Activated naive CD4-positive, alpha-beta T cell treated with anti-CD3 and anti-CD28 coated beads for 36 hours (primary cell): ENCODE measurements at regions not wholly inside any gene's neighbourhood (a gene's known extent, or its start where the extent isn't known, plus 50 kb on each side); places are given as distances from the start of the nearest gene placed in this dataset.
A peak's percentile ranks its signal among the peaks of the same experiment; 100 is the strongest.
"Not testable (repeated sequence)": the region's sequence is repeated elsewhere in the genome, so short reads cannot be mapped to it uniquely, and the experiment has no call there.

Source experiments
- CTCF ChIA-PET: fragments of 350-600 bp; sonication (Branson Sonifier 250); formaldehyde crosslinking; loops from one replicate; lab custom pipeline; 2021; ENCODE audit warnings: antibody characterized with exemption; lab: Charles Lee
- DNase-seq: peaks from one replicate; pipeline ENCODE4 v3.0.0-alpha.2; 2020
- H3K27ac Mint-ChIP-seq: one replicate; pipeline ENCODE4 v1.8.0; 2021; ENCODE audit warnings: mild to moderate bottlenecking, mixed read lengths
- H3K27me3 Mint-ChIP-seq: one replicate; pipeline ENCODE4 v1.8.0; 2021; ENCODE audit warnings: low read depth, mixed read lengths
- H3K36me3 Mint-ChIP-seq: one replicate; pipeline ENCODE4 v1.8.0; 2021; ENCODE audit warnings: low read depth, mixed read lengths
- H3K4me1 Mint-ChIP-seq: one replicate; pipeline ENCODE4 v1.8.0; 2021; ENCODE audit warnings: low read depth, mixed read lengths
- H3K4me3 Mint-ChIP-seq: one replicate; pipeline ENCODE4 v1.8.0; 2021; ENCODE audit warnings: mild to moderate bottlenecking, moderate library complexity, mixed read lengths
- H3K9me3 Mint-ChIP-seq: one replicate; pipeline ENCODE4 v1.8.0; 2021; ENCODE audit warnings: mixed read lengths
- intact Hi-C: fragments of 100-400 bp; cut with micrococcal nuclease; formaldehyde crosslinking; loops from one replicate; pipeline ENCODE4 v1.15.1; 2023

GRCh38 chr10:8177526-8177925, 123.0 kb downstream of the GATA3 start:
- H3K36me3 Mint-ChIP-seq, CTCF ChIA-PET, H3K27me3 Mint-ChIP-seq, H3K9me3 Mint-ChIP-seq, intact Hi-C loops, H3K27ac Mint-ChIP-seq, H3K4me1 Mint-ChIP-seq, DNase-seq, H3K4me3 Mint-ChIP-seq: not testable (repeated sequence)

- H3K27me3 Mint-ChIP-seq, H3K27ac Mint-ChIP-seq: not testable (repeated sequence)
- CTCF ChIA-PET = interaction anchor here (0.6 kb wide), 1 partner anchor 292 kb away, joined by 3 read pairs; no protein-coding TSS in a partner anchor
Measured at GRCh38 chr10:8179773-8180172, 125.3 kb downstream of the GATA3 start.

GRCh38 chr10:8180360-8181109, 126.0 kb downstream of the GATA3 start:
- Mint-ChIP-seq H3K36me3 (no peaks in the 10 kb centered on the region), H3K27ac (no peak overlapping the region), H3K9me3 (no peaks in the 10 kb centered on the region), H3K4me1 (peaks cover 16% of the 10 kb centered on the region), H3K27me3 (no peaks in the 10 kb centered on the region), H3K4me3 (no peak overlapping the region)
- CTCF ChIA-PET = no interaction called here
- intact Hi-C loops = no loop called here
- DNase-seq = no peak

More at GRCh38 chr10:8179773-8180172, 125.3 kb downstream of the GATA3 start:
- intact Hi-C loops, DNase-seq, H3K9me3 Mint-ChIP-seq, H3K36me3 Mint-ChIP-seq, H3K4me3 Mint-ChIP-seq: not testable (repeated sequence)
- peaks cover 16% of the 10 kb centered on the region for H3K4me1 Mint-ChIP-seq

- no peaks in the 10 kb centered on the region for H3K36me3 Mint-ChIP-seq
- no peak overlapping the region for H3K4me3 Mint-ChIP-seq
- CTCF ChIA-PET = interaction anchor here (0.6 kb wide), 2 partner anchors 30 to 46 kb away, joined by 3 to 5 read pairs; no protein-coding TSS in a partner anchor
- no peaks in the 10 kb centered on the region for H3K27me3 Mint-ChIP-seq
- H3K27ac Mint-ChIP-seq = no peak overlapping the region
- H3K9me3 Mint-ChIP-seq = no peaks in the 10 kb centered on the region
- peaks cover 16% of the 10 kb centered on the region for H3K4me1 Mint-ChIP-seq
- no peak for DNase-seq
- intact Hi-C loops = loop anchor here (2.0 kb wide), 3 partner anchors 45 to 121 kb away; no protein-coding TSS in a partner anchor
Measured at GRCh38 chr10:8181496-8182157, 127.1 kb downstream of the GATA3 start.

- H3K27ac Mint-ChIP-seq = no peak overlapping the region
- no peaks in the 10 kb centered on the region for H3K27me3 Mint-ChIP-seq
- intact Hi-C loops = loop anchor here (2.0 kb wide), 3 partner anchors 46 to 122 kb away; no protein-coding TSS in a partner anchor
- CTCF ChIA-PET = interaction anchor here (1.3 kb wide), 1 partner anchor 11 kb away, joined by 4 read pairs; no protein-coding TSS in a partner anchor
- peaks cover 16% of the 10 kb centered on the region for H3K4me1 Mint-ChIP-seq
- no peaks in the 10 kb centered on the region for H3K9me3 Mint-ChIP-seq
- no peak overlapping the region for H3K4me3 Mint-ChIP-seq
- DNase-seq = no peak
- H3K36me3 Mint-ChIP-seq = no peaks in the 10 kb centered on the region
Measured at GRCh38 chr10:8182806-8183205, 128.3 kb downstream of the GATA3 start.

GRCh38 chr10:8183241-8183704, 128.8 kb downstream of the GATA3 start:
- H3K27ac Mint-ChIP-seq = peak overlapping the region; percentile 21
- no peak overlapping the region for H3K4me3 Mint-ChIP-seq
- H3K27me3 Mint-ChIP-seq = no peaks in the 10 kb centered on the region
- intact Hi-C loops = loop anchor here (2.0 kb wide), 3 partner anchors 46 to 122 kb away; no protein-coding TSS in a partner anchor
- no peaks in the 10 kb centered on the region for H3K36me3 Mint-ChIP-seq
- H3K4me1 Mint-ChIP-seq = peaks cover 16% of the 10 kb centered on the region
- H3K9me3 Mint-ChIP-seq = no peaks in the 10 kb centered on the region
- DNase-seq = peak; percentile 51
- CTCF ChIA-PET = interaction anchor here (1.3 kb wide), 1 partner anchor 11 kb away, joined by 4 read pairs; no protein-coding TSS in a partner anchor

- CTCF ChIA-PET = interaction anchor here (0.7 kb wide), 1 partner anchor 197 kb away, joined by 3 read pairs; no protein-coding TSS in a partner anchor
- no peak overlapping the region for H3K4me3 Mint-ChIP-seq
- no peaks in the 10 kb centered on the region for H3K9me3 Mint-ChIP-seq
- H3K4me1 Mint-ChIP-seq = peaks cover 24% of the 10 kb centered on the region
- H3K27me3 Mint-ChIP-seq = no peaks in the 10 kb centered on the region
- intact Hi-C loops = no loop called here
- no peak overlapping the region for H3K27ac Mint-ChIP-seq
- no peaks in the 10 kb centered on the region for H3K36me3 Mint-ChIP-seq
- DNase-seq = no peak
Measured at GRCh38 chr10:8187171-8187666, 132.7 kb downstream of the GATA3 start.

GRCh38 chr10:8189458-8189857, 135.0 kb downstream of the GATA3 start:
- no peaks in the 10 kb centered on the region for H3K27me3 Mint-ChIP-seq
- no peaks in the 10 kb centered on the region for H3K36me3 Mint-ChIP-seq
- no peak for DNase-seq
- intact Hi-C loops = no loop called here
- no peak overlapping the region for H3K27ac Mint-ChIP-seq
- no peak overlapping the region for H3K4me3 Mint-ChIP-seq
- H3K9me3 Mint-ChIP-seq = no peaks in the 10 kb centered on the region
- CTCF ChIA-PET = no interaction called here
- peaks cover 8% of the 10 kb centered on the region for H3K4me1 Mint-ChIP-seq

GRCh38 chr10:8192301-8192700, 137.8 kb downstream of the GATA3 start:
- no peaks in the 10 kb centered on the region for H3K27me3 Mint-ChIP-seq
- no peak overlapping the region for H3K4me3 Mint-ChIP-seq
- no peaks in the 10 kb centered on the region for H3K36me3 Mint-ChIP-seq
- H3K9me3 Mint-ChIP-seq = no peaks in the 10 kb centered on the region
- H3K27ac Mint-ChIP-seq = no peak overlapping the region
- DNase-seq = no peak
- peaks cover 8% of the 10 kb centered on the region for H3K4me1 Mint-ChIP-seq
- CTCF ChIA-PET = interaction anchor here (1.2 kb wide), 1 partner anchor 1016 kb away, joined by 3 read pairs; no protein-coding TSS in a partner anchor
- intact Hi-C loops = no loop called here

GRCh38 chr10:8193546-8193945, 139.1 kb downstream of the GATA3 start:
- H3K27ac Mint-ChIP-seq = no peak overlapping the region
- intact Hi-C loops = no loop called here
- no peak for DNase-seq

GRCh38 chr10:8194050-8194449, 139.6 kb downstream of the GATA3 start:
- Mint-ChIP-seq H3K4me1 (peaks cover 5% of the 10 kb centered on the region), H3K27me3 (no peaks in the 10 kb centered on the region)

More at GRCh38 chr10:8193546-8193945, 139.1 kb downstream of the GATA3 start:
- H3K36me3 Mint-ChIP-seq = no peaks in the 10 kb centered on the region
- H3K9me3 Mint-ChIP-seq = no peaks in the 10 kb centered on the region
- H3K4me3 Mint-ChIP-seq = no peak overlapping the region
- peaks cover 8% of the 10 kb centered on the region for H3K4me1 Mint-ChIP-seq
- CTCF ChIA-PET = no interaction called here
- no peaks in the 10 kb centered on the region for H3K27me3 Mint-ChIP-seq

GRCh38 chr10:8206882-8207281, 152.4 kb downstream of the GATA3 start:
- no peaks in the 10 kb centered on the region for H3K9me3 Mint-ChIP-seq
- no peak overlapping the region for H3K4me3 Mint-ChIP-seq
- CTCF ChIA-PET = no interaction called here
- no peaks in the 10 kb centered on the region for H3K36me3 Mint-ChIP-seq
- DNase-seq = no peak
- no peak overlapping the region for H3K27ac Mint-ChIP-seq
- intact Hi-C loops = no loop called here
- H3K27me3 Mint-ChIP-seq = no peaks in the 10 kb centered on the region
- H3K4me1 Mint-ChIP-seq = no peaks in the 10 kb centered on the region

More at GRCh38 chr10:8194050-8194449, 139.6 kb downstream of the GATA3 start:
- CTCF ChIA-PET = interaction anchor here (0.9 kb wide), 1 partner anchor 115 kb away, joined by 3 read pairs; no protein-coding TSS in a partner anchor
- H3K27ac Mint-ChIP-seq = no peak overlapping the region
- no peaks in the 10 kb centered on the region for H3K36me3 Mint-ChIP-seq
- H3K9me3 Mint-ChIP-seq = no peaks in the 10 kb centered on the region
- DNase-seq = no peak
- intact Hi-C loops = no loop called here
- no peak overlapping the region for H3K4me3 Mint-ChIP-seq
